ENCODE measurements at regions not wholly inside any gene's neighbourhood (a gene's known extent, or its start where the extent isn't known, plus 50 kb on each side); places are given as distances from the start of the nearest gene placed in this dataset.
A peak's percentile ranks its signal among the peaks of the same experiment; 100 is the strongest.

GRCh38 chr2:35410431-35411061, 945.0 kb upstream of the CRIM1 start:
- peak; percentile 93 for TF ChIP-seq CTCF (conservative IDR thresholded peaks at IDR 0.05; ENCODE audit: low read length)
- TF ChIP-seq EZH2phosphoT487 (IDR thresholded peaks at IDR 0.05; ENCODE audit: borderline replicate concordance): no peak
